ENCODE measurements at regions not wholly inside any gene's neighbourhood (a gene's known extent, or its start where the extent isn't known, plus 50 kb on each side); places are given as distances from the start of the nearest gene placed in this dataset.
"Not testable (repeated sequence)": the region's sequence is repeated elsewhere in the genome, so short reads cannot be mapped to it uniquely, and the experiment has no call there.

- TF ChIP-seq, protein P1, sequence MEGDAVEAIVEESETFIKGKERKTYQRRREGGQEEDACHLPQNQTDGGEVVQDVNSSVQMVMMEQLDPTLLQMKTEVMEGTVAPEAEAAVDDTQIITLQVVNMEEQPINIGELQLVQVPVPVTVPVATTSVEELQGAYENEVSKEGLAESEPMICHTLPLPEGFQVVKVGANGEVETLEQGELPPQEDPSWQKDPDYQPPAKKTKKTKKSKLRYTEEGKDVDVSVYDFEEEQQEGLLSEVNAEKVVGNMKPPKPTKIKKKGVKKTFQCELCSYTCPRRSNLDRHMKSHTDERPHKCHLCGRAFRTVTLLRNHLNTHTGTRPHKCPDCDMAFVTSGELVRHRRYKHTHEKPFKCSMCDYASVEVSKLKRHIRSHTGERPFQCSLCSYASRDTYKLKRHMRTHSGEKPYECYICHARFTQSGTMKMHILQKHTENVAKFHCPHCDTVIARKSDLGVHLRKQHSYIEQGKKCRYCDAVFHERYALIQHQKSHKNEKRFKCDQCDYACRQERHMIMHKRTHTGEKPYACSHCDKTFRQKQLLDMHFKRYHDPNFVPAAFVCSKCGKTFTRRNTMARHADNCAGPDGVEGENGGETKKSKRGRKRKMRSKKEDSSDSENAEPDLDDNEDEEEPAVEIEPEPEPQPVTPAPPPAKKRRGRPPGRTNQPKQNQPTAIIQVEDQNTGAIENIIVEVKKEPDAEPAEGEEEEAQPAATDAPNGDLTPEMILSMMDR (IDR thresholded peaks at IDR 0.05), result no peak
These were observed 315.1 kb upstream of the IGF1R start for GRCh38 chr15:98333251-98333650.

DNA sequence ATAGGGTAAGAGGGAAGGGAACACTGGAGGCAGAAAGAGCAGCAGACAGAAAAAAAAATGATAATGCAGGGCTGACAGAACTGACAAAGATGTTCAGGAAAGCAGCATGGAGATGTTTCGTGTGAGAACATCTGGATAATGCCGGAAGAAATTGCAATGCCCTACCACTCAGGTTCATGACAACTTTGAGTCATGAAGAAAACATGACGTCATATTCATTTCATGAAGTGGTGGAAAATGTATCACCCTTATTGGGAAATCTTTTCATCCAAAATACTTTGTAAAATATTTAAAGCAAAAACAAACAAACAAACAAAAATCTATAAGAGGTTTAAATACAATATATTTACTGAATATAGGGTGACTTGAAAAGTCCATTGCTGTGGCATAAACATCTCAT lies 305.4 kb upstream of the IGF1R start:
- Histone ChIP-seq H3K9me3 (no peaks in the 10 kb centered on the region), H3K36me3 (no peaks in the 10 kb centered on the region), H3K27ac (no peak overlapping the region), H3K27me3 (no peaks in the 10 kb centered on the region), H3K4me3 (no peak overlapping the region), H3K4me1 (no peaks in the 10 kb centered on the region)
- intact Hi-C loops (cut with DNase I; ENCODE audit: low total_unique reads), result no loop called here
- DNase-seq, result no peak
- TF ChIP-seq, protein P1 (IDR thresholded peaks at IDR 0.05), result no peak

More at GRCh38 chr15:98333251-98333650, 315.1 kb upstream of the IGF1R start:
- Histone ChIP-seq H3K4me3 (no peak overlapping the region), H3K9me3 (no peaks in the 10 kb centered on the region), H3K4me1 (no peaks in the 10 kb centered on the region), H3K27me3 (no peaks in the 10 kb centered on the region), H3K36me3 (no peaks in the 10 kb centered on the region), H3K27ac (no peak overlapping the region)
- intact Hi-C loops (cut with DNase I; ENCODE audit: low total_unique reads), result no loop called here
- DNase-seq, result no peak

DNA sequence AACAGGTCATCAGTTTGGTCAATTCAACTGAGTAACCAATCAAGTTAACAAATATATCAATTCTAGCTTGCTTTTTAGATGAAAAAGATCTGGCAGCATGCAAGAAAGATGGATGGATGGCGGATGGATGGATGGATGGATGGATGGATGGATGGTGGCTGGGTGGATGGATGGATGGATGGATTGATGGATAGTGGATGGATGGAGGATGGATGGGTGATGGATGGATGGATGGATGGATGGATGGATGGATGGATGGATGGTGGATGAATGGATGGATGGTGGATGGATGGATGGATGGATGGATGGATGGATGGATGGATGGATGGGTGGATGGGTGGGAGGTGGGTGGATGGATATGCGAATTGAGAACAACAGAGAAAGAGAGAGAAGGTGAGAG lies 303.7 kb upstream of the IGF1R start:
- TF ChIP-seq, protein P1 (IDR thresholded peaks at IDR 0.05), result no peak
- DNase-seq, result no peak
- Histone ChIP-seq H3K36me3 (no peaks in the 10 kb centered on the region), H3K9me3 (no peaks in the 10 kb centered on the region), H3K4me3 (no peak overlapping the region), H3K27me3 (no peaks in the 10 kb centered on the region), H3K4me1 (no peaks in the 10 kb centered on the region), H3K27ac (no peak overlapping the region)
- intact Hi-C loops (cut with DNase I; ENCODE audit: low total_unique reads), result no loop called here

GRCh38 chr15:98347001-98347400 lies 301.3 kb upstream of the IGF1R start:
- no peak overlapping the region for H3K27ac ChIP-seq
- no peak for DNase-seq
- no peaks in the 10 kb centered on the region for H3K9me3 ChIP-seq

DNA sequence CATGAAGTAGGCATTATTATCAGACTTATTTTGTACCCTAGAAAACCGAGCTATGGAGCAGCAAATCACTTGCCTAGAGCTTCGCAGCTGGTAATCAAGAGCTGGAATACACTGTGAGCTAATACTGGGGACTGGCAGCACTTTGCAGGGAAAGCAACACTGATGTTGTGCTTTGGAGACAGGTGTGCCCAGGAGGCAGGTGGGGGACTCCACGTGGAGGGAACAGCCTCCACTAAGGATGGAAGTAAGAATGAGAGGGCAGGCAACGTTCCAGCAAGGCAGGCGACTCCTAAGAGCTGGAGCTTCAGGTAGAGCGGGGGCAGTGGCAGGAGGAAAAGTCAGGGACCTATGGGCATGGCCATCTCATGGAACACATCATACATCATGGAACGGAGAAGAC lies 300.5 kb upstream of the IGF1R start:
- H3K27me3 ChIP-seq, result no peaks in the 10 kb centered on the region
- H3K27ac ChIP-seq, result no peak overlapping the region
- no peaks in the 10 kb centered on the region for H3K9me3 ChIP-seq
- intact Hi-C loops (cut with DNase I; ENCODE audit: low total_unique reads), result no loop called here
- no peak for DNase-seq
- no peaks in the 10 kb centered on the region for H3K4me1 ChIP-seq
- no peaks in the 10 kb centered on the region for H3K36me3 ChIP-seq
- H3K4me3 ChIP-seq, result no peak overlapping the region
- TF ChIP-seq, protein P1 (IDR thresholded peaks at IDR 0.05), result no peak

More at GRCh38 chr15:98347001-98347400, 301.3 kb upstream of the IGF1R start:
- no peaks in the 10 kb centered on the region for H3K27me3 ChIP-seq
- H3K4me1 ChIP-seq, result no peaks in the 10 kb centered on the region
- H3K4me3 ChIP-seq, result no peak overlapping the region
- intact Hi-C loops (cut with DNase I; ENCODE audit: low total_unique reads), result no loop called here
- TF ChIP-seq, protein P1 (IDR thresholded peaks at IDR 0.05), result no peak
- H3K36me3 ChIP-seq, result no peaks in the 10 kb centered on the region

GRCh38 chr15:98350276-98350675 lies 298.1 kb upstream of the IGF1R start:
- no peaks in the 10 kb centered on the region for H3K9me3 ChIP-seq
- TF ChIP-seq, protein P1 (IDR thresholded peaks at IDR 0.05), result no peak
- H3K4me3 ChIP-seq, result no peak overlapping the region
- intact Hi-C loops (cut with DNase I; ENCODE audit: low total_unique reads), result no loop called here
- no peak for DNase-seq
- H3K4me1 ChIP-seq, result no peaks in the 10 kb centered on the region
- no peaks in the 10 kb centered on the region for H3K27me3 ChIP-seq
- no peak overlapping the region for H3K27ac ChIP-seq
- H3K36me3 ChIP-seq, result no peaks in the 10 kb centered on the region

- H3K27ac ChIP-seq; H3K36me3 ChIP-seq; H3K9me3 ChIP-seq; H3K4me3 ChIP-seq; intact Hi-C loops (cut with DNase I; ENCODE audit: low total_unique reads); H3K4me1 ChIP-seq; H3K27me3 ChIP-seq; DNase-seq: not testable (repeated sequence)
These were observed 290.1 kb upstream of the IGF1R start for GRCh38 chr15:98358274-98358673.
